Left ventricle myocardium inferior (tissue), 1 donor: ENCODE measurements at regions not wholly inside any gene's neighbourhood (a gene's known extent, or its start where the extent isn't known, plus 50 kb on each side); places are given as distances from the start of the nearest gene placed in this dataset.

Experiments
- DNase-seq: peaks from one replicate; pipeline ENCODE4 v3.0.0-alpha.2; 2020
- H3K27ac ChIP-seq: fragments of 200-600 bp; replicated peaks from 2 replicates; pipeline ENCODE4 v1.8.0; 2021
- H3K27me3 ChIP-seq: fragments of 200-600 bp; 2 replicates; pipeline ENCODE4 v1.8.0; 2021; ENCODE audit warnings: low read depth
- H3K36me3 ChIP-seq: fragments of 200-600 bp; 2 replicates; pipeline ENCODE4 v1.8.0; 2021
- H3K4me1 ChIP-seq: fragments of 200-600 bp; 2 replicates; pipeline ENCODE4 v1.8.0; 2021
- H3K4me3 ChIP-seq: fragments of 200-600 bp; 2 replicates; pipeline ENCODE4 v1.8.0; 2021; ENCODE audit warnings: mild to moderate bottlenecking, moderate library complexity
- H3K9me3 ChIP-seq: fragments of 200-600 bp; replicated peaks from 2 replicates; pipeline ENCODE4 v1.8.0; 2021
- intact Hi-C: fragments of 100-400 bp; cut with micrococcal nuclease; formaldehyde crosslinking; loops from one replicate; pipeline ENCODE4 v1.11.0; 2022
- TF ChIP-seq, protein P1 (sequence below): fragments of 200-600 bp; IDR thresholded peaks from 2 replicates; pipeline ENCODE4 v1.8.0; 2021; ENCODE audit warnings: antibody characterized with exemption, mild to moderate bottlenecking, borderline replicate concordance
- donor health status: DM: no; HTN: yes; CAD: no; lungs with severe emphysema.

- intact Hi-C loops: no loop called here
- no peak overlapping the region for H3K4me3 ChIP-seq
- H3K36me3 ChIP-seq: no peaks in the 10 kb centered on the region
- H3K4me1 ChIP-seq: no peaks in the 10 kb centered on the region
- DNase-seq: no peak
- no peak overlapping the region for H3K27ac ChIP-seq
- TF ChIP-seq, protein P1, sequence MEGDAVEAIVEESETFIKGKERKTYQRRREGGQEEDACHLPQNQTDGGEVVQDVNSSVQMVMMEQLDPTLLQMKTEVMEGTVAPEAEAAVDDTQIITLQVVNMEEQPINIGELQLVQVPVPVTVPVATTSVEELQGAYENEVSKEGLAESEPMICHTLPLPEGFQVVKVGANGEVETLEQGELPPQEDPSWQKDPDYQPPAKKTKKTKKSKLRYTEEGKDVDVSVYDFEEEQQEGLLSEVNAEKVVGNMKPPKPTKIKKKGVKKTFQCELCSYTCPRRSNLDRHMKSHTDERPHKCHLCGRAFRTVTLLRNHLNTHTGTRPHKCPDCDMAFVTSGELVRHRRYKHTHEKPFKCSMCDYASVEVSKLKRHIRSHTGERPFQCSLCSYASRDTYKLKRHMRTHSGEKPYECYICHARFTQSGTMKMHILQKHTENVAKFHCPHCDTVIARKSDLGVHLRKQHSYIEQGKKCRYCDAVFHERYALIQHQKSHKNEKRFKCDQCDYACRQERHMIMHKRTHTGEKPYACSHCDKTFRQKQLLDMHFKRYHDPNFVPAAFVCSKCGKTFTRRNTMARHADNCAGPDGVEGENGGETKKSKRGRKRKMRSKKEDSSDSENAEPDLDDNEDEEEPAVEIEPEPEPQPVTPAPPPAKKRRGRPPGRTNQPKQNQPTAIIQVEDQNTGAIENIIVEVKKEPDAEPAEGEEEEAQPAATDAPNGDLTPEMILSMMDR: no peak
- H3K9me3 ChIP-seq: no peaks in the 10 kb centered on the region
- H3K27me3 ChIP-seq: no peaks in the 10 kb centered on the region
These were observed 334.3 kb upstream of the OR4E1 start for GRCh38 chr14:22007784-22008412.

DNA sequence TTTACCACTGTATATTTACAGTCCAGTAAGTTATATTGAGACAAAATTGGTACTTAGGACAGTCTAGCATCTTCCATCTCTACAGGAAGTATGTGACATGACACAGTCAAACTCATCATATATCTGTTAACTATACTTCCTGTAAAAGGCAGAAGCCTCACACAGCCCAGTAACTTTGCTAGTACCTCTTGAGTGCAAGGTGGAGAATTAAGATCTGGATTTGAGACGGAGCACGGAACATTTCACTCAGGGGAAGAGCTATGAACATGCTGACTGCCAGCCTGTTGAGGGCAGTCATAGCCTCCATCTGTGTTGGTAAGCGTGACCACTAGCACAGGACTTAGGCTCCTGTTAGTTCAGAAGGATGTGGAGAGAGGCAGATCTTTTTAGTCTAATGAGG is 333.7 kb upstream of the OR4E1 start:
- Histone ChIP-seq H3K27me3 (no peaks in the 10 kb centered on the region), H3K4me3 (no peak overlapping the region), H3K9me3 (no peaks in the 10 kb centered on the region), H3K27ac (no peak overlapping the region), H3K36me3 (no peaks in the 10 kb centered on the region), H3K4me1 (no peaks in the 10 kb centered on the region)
- DNase-seq: no peak
- intact Hi-C loops: no loop called here
- TF ChIP-seq, protein P1: no peak

GRCh38 chr14:22003461-22003860 is 329.8 kb upstream of the OR4E1 start:
- no peaks in the 10 kb centered on the region for H3K9me3 ChIP-seq
- TF ChIP-seq, protein P1: no peak

DNA sequence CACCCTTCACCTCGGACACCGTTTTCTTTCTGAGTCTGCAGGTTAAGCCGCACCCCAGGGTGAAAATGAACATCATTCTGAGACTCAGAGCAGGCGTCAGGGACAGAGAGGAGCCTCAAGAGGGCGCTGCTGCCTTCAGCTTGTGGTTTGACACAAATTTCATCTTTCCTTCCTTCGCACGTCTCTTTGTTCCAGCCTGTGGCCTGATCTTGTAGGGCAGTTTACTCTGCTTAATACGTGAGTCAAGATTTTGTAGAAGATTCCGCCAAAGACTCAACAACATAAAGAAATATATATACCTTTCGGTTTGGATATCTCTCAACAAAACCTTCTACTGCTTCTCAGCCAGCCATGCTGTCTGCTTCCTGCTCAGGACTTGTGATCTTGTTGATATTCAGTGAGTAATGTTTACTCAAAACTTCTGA is 329.3 kb upstream of the OR4E1 start:
- no peak overlapping the region for H3K4me3 ChIP-seq
- H3K4me1 ChIP-seq: no peaks in the 10 kb centered on the region
- intact Hi-C loops: no loop called here
- no peaks in the 10 kb centered on the region for H3K9me3 ChIP-seq
- H3K27ac ChIP-seq: no peak overlapping the region
- H3K27me3 ChIP-seq: no peaks in the 10 kb centered on the region
- TF ChIP-seq, protein P1: peak; percentile 34
- no peaks in the 10 kb centered on the region for H3K36me3 ChIP-seq
- no peak for DNase-seq

More at GRCh38 chr14:22003461-22003860, 329.8 kb upstream of the OR4E1 start:
- Histone ChIP-seq H3K27me3 (no peaks in the 10 kb centered on the region), H3K27ac (no peak overlapping the region), H3K36me3 (no peaks in the 10 kb centered on the region), H3K4me3 (no peak overlapping the region), H3K4me1 (no peaks in the 10 kb centered on the region)
- intact Hi-C loops: no loop called here
- no peak for DNase-seq

DNA sequence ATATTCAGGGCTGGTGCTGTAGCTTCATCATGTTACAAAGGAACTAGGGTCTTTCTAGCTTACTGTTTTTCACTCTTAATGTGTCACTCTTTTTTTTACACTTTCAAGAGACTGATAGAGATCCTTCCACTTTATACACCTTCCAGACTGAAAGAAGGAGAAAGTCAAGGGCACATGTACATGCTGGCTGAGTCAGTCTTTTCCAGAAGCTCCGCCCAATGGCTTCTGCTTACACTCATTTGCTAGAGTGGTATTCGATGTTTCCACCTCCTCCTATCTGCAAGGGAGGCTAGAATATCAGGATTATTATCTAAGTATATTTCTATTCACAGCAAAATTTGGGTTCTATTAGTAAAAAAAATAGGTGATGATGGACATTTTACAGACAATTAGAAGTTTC is 325.8 kb upstream of the OR4E1 start:
- Histone ChIP-seq H3K27me3 (no peaks in the 10 kb centered on the region), H3K9me3 (no peaks in the 10 kb centered on the region), H3K4me3 (no peak overlapping the region), H3K4me1 (no peaks in the 10 kb centered on the region), H3K27ac (no peak overlapping the region), H3K36me3 (no peaks in the 10 kb centered on the region)
- TF ChIP-seq, protein P1: no peak
- intact Hi-C loops: no loop called here
- DNase-seq: no peak
